Suppressor macrophage (primary cell): ENCODE measurements at regions not wholly inside any gene's neighbourhood (a gene's known extent, or its start where the extent isn't known, plus 50 kb on each side); places are given as distances from the start of the nearest gene placed in this dataset.
A peak's percentile ranks its signal among the peaks of the same experiment; 100 is the strongest.

Source experiments
- DNase-seq, 4 experiments: peaks; one replicate each; pipeline ENCODE4 v3.0.0-alpha.2; 2020 to 2022

DNA sequence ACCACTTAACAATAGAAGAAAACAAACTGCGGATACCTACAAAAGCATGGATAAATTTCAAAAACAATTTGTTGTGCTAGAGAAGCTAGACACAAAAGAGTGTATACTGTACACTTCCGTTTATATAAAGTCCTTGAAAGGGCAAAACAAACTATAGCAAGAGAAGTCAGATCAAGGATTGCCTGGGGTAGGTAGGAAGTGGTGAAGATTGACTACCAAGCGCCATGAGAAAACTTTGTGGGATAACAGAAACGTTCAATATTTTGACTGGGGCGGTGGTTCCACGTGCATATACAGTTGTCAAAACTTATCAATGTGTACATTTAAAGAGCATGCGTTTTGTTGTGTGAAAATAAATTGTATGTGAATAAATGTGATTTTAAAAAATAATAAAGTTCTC, 55.6 kb upstream of the CCL2 start:
- peak in 1 of 4 experiments; percentile 7 for DNase-seq

DNA sequence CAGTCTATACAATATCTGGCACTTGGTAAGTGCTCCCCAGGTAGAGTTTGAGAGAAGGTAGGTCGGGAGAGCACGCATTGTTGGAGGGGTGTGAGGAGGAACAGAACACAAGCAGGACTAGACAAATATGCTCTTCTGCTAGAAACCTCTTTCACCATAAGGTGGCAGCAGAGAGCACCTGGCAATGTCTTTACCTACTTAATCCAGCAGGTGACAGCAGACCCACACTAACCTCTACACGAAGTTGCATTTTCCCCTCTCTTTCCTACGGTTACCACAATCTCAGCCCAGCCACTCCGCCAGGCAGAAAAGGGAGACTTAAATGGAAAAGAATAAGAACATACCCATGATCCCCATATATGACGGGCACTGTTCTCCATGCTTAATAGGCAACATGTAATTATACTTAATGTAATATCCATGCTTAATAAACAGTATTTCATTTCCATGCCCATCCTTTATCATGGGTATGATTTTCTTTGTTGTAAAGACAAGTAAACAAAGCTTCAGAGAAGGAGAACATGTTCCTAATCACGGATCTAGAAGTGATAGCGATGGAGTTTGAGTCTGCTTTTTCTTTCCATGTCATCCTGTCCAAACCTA, 55.1 kb upstream of the CCL2 start:
- peak; percentile 90 to 95 (median 92) for DNase-seq

DNA sequence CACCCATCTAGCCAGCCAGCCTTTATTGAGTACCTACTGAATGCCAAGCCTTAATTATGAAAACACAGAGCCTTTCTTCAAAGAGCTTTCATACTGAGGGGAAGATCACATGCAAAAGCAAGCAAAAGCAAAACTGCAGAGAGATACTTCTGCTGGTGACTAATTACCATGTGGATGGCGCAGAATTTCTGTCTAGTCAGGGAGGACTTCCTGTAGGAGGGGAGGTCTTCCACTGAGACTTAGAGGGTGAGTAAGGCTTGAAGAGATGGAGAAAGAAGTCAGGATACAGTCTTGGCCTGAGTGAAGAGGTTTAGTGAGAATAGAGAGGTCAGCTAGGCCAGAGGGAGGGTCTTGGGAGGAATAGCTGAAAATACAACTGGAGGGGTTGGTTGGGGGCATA, 53.9 kb upstream of the CCL2 start:
- DNase-seq = peak; percentile 81 to 94 (median 88)

DNA sequence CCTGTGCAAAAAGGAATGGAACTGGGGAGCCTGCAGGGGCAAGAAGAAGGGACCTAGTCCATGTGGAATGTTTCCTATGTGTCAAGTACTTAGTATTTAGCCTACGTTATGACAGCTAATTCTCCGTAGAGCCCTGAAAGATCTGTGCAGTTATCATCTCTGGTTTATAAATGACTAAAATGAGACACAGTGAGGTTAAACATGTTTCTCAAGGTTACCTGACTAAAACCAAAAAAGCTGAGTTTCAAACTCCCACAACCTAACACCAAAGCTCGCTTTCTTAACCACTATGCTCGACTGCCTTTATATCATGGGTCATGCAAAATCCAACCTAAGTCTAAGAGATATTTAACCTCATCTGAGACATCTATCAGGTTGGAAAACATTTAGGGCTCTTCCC, 53.3 kb upstream of the CCL2 start:
- peak in 1 of 4 experiments; percentile 2 for DNase-seq

DNA sequence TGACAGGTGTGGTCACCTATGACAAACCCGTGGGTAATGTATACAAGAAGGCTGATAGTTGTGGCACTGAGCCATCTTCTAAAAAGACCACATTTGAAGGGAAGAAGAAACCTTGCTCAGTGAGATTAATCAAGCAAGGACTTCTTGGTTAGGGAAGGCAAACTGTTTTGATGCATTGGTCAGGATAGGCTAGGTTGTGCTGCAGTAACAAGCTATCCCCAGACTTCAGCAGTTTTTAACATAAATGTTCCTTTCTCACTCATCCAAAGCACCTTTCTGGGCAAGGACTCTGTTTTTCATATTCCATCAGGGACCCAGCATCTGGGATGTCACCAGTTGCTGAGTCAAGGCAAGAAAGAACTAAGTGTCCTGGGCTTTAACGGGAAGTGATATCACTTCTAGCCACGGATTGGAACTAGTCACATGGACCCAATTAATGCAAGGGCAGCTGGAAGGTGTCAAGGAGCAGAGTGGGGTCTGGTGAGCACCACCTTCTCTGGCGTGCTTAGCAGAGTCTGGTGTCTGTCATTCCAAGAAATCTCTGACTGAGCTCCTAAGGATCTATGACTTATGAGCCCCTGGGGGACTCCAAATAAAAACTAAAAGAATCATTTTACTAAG, 52.0 kb upstream of the CCL2 start:
- DNase-seq = peak in 3 of 4 experiments; percentile 34 to 57 (median 46)

DNA sequence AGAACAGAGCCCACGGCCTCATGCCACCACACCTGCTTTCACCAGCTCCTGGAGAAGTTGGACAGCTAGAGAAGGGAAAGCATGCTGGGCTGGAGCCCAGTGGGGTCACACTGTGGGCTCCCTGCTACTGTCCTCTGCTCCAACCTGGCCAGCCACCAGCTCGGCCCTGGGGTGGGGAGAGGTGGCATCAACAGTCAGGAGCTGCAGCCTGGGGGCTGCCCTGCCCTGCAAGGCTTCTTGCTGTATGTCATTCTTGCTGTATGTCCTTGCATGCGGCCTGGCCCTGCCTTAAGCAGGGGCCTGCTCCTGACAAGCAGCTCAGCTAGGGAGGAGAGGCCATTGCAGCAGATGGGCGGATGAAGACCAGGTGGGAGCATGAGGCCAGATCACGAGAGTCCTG, 50.7 kb upstream of the CCL2 start:
- no peak for DNase-seq
